Neural cell (in vitro differentiated cells): ENCODE measurements at regions not wholly inside any gene's neighbourhood (a gene's known extent, or its start where the extent isn't known, plus 50 kb on each side); places are given as distances from the start of the nearest gene placed in this dataset.

Experiments used
- EZH2 ChIP-seq: fragments of 200-600, 300-800 bp; shearing (Covaris generic), sonication (generic); IDR thresholded peaks from 2 replicates; pipeline ENCODE4 v1.6.1; 2014; ENCODE audit warnings: antibody characterized with exemption, low read length, borderline replicate concordance, mild to moderate bottlenecking; ENCODE audit not compliant: insufficient read depth, poor library complexity, severe bottlenecking
- POLR2AphosphoS5 ChIP-seq: IDR thresholded peaks from 2 replicates; pipeline ENCODE4 v1.6.1; 2012
- SMC3 ChIP-seq: fragments of 450-650 bp; conservative IDR thresholded peaks from 2 replicates; pipeline ENCODE4 v1.6.1; 2014; ENCODE audit warnings: antibody characterized with exemption, mild to moderate bottlenecking, moderate library complexity; ENCODE audit not compliant: poor library complexity
- TF ChIP-seq, protein P1 (sequence below): fragments of 450-650 bp; IDR thresholded peaks from 2 replicates; pipeline ENCODE4 v1.5.1; 2014; ENCODE audit warnings: antibody characterized with exemption, mild to moderate bottlenecking, moderate library complexity; ENCODE audit not compliant: poor library complexity, severe bottlenecking
- TF ChIP-seq, protein P2 (sequence below): IDR thresholded peaks from 2 replicates; pipeline ENCODE4 v1.6.1; 2012; ENCODE audit warnings: borderline replicate concordance

DNA sequence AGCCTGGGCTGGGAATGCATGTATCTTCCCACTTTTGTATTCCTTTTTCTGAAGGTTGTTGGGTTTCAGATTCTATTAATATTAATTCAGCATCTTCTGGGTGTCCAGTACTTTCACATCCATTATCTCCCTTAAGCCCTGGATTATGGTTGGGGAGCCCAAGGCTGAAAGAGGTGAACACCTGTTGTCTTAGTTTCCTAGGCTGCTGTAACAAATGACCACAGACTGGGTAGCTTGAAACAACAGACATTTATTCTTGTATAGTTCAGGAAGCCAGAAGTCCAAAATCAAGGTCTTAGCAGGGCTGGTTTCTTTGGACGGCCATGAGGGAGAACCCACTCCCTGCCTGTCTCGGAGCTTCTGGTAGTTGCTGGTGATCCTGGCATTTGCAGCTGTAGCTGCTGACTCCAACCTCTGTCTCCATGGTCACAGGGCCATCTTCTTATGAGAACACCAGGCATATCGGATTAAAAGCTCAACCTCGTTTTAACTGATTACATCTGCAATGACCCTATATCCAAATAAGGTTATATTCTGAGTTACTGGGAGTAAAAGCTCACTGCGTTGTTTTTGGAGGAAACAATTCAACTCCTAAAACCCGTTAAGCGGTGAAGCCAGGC lies 68.2 kb upstream of the CLMN start:
- TF ChIP-seq POLR2AphosphoS5: no peak
- TF ChIP-seq SMC3: no peak
- TF ChIP-seq, protein P1, sequence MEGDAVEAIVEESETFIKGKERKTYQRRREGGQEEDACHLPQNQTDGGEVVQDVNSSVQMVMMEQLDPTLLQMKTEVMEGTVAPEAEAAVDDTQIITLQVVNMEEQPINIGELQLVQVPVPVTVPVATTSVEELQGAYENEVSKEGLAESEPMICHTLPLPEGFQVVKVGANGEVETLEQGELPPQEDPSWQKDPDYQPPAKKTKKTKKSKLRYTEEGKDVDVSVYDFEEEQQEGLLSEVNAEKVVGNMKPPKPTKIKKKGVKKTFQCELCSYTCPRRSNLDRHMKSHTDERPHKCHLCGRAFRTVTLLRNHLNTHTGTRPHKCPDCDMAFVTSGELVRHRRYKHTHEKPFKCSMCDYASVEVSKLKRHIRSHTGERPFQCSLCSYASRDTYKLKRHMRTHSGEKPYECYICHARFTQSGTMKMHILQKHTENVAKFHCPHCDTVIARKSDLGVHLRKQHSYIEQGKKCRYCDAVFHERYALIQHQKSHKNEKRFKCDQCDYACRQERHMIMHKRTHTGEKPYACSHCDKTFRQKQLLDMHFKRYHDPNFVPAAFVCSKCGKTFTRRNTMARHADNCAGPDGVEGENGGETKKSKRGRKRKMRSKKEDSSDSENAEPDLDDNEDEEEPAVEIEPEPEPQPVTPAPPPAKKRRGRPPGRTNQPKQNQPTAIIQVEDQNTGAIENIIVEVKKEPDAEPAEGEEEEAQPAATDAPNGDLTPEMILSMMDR: no peak
- TF ChIP-seq, protein P2, sequence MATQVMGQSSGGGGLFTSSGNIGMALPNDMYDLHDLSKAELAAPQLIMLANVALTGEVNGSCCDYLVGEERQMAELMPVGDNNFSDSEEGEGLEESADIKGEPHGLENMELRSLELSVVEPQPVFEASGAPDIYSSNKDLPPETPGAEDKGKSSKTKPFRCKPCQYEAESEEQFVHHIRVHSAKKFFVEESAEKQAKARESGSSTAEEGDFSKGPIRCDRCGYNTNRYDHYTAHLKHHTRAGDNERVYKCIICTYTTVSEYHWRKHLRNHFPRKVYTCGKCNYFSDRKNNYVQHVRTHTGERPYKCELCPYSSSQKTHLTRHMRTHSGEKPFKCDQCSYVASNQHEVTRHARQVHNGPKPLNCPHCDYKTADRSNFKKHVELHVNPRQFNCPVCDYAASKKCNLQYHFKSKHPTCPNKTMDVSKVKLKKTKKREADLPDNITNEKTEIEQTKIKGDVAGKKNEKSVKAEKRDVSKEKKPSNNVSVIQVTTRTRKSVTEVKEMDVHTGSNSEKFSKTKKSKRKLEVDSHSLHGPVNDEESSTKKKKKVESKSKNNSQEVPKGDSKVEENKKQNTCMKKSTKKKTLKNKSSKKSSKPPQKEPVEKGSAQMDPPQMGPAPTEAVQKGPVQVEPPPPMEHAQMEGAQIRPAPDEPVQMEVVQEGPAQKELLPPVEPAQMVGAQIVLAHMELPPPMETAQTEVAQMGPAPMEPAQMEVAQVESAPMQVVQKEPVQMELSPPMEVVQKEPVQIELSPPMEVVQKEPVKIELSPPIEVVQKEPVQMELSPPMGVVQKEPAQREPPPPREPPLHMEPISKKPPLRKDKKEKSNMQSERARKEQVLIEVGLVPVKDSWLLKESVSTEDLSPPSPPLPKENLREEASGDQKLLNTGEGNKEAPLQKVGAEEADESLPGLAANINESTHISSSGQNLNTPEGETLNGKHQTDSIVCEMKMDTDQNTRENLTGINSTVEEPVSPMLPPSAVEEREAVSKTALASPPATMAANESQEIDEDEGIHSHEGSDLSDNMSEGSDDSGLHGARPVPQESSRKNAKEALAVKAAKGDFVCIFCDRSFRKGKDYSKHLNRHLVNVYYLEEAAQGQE: no peak
- TF ChIP-seq EZH2: no peak
